Liver (tissue), 8 donors: ENCODE measurements at regions not wholly inside any gene's neighbourhood (a gene's known extent, or its start where the extent isn't known, plus 50 kb on each side); places are given as distances from the start of the nearest gene placed in this dataset.
"Not testable (repeated sequence)": the region's sequence is repeated elsewhere in the genome, so short reads cannot be mapped to it uniquely, and the experiment has no call there.

Experiments
- DNase-seq: peaks from one replicate; pipeline ENCODE4 v3.0.0-alpha.2; 2017; ENCODE audit warnings: low spot score
- H3K27ac ChIP-seq, 2 donors: one replicate each; pipeline ENCODE4 v1.7.0; 2013; ENCODE audit warnings: inconsistent platforms in 2 of 2, low read length in 2 of 2, control low read depth in 1 of 2, low read depth in 1 of 2, mild to moderate bottlenecking in 1 of 2
- H3K27me3 ChIP-seq, 4 donors: one replicate each; pipeline versions ENCODE4 v1.6.1 to v1.7.0; 2013; ENCODE audit warnings: low read length in 3 of 4, inconsistent platforms in 1 of 4, mild to moderate bottlenecking in 1 of 4, moderate library complexity in 1 of 4; ENCODE audit not compliant: control insufficient read depth in 4 of 4, insufficient read depth in 4 of 4
- H3K36me3 ChIP-seq, 4 donors: one replicate each; pipeline versions ENCODE4 v1.6.1 to v1.7.0; 2013; ENCODE audit warnings: low read length in 3 of 4, mild to moderate bottlenecking in 3 of 4, low read depth in 1 of 4, moderate library complexity in 1 of 4; ENCODE audit not compliant: control insufficient read depth in 4 of 4, insufficient read depth in 3 of 4
- H3K4me1 ChIP-seq, 4 donors: one replicate each; pipeline versions ENCODE4 v1.6.1 to v1.7.0; 2013; ENCODE audit warnings: low read length in 3 of 4, mild to moderate bottlenecking in 3 of 4, moderate library complexity in 1 of 4; ENCODE audit not compliant: control insufficient read depth in 4 of 4, insufficient read depth in 4 of 4
- H3K4me3 ChIP-seq, 3 donors: one replicate each; pipeline versions ENCODE4 v1.6.1 to v1.7.0; 2013; ENCODE audit warnings: low read length in 3 of 3, control low read depth in 1 of 3, low read depth in 1 of 3, mild to moderate bottlenecking in 1 of 3
- H3K9ac ChIP-seq, 2 donors: one replicate each; pipeline ENCODE4 v1.7.0; 2013; ENCODE audit warnings: low read length in 2 of 2, mild to moderate bottlenecking in 2 of 2, moderate library complexity in 2 of 2, control low read depth in 1 of 2, low read depth in 1 of 2
- H3K9me3 ChIP-seq, 4 donors: one replicate each; pipeline versions ENCODE4 v1.6.1 to v1.7.0; 2013; ENCODE audit warnings: low read length in 3 of 4; ENCODE audit not compliant: control insufficient read depth in 4 of 4
- EGR1 ChIP-seq, 2 donors: IDR thresholded peaks; 2 replicates each; pipeline ENCODE4 v1.6.1; 2016 to 2018; ENCODE audit warnings: antibody characterized with exemption in 2 of 2, low read depth in 2 of 2
- FOXA1 ChIP-seq: IDR thresholded peaks from 2 replicates; pipeline ENCODE4 v1.6.1; 2016; ENCODE audit warnings: antibody characterized with exemption
- FOXA2 ChIP-seq: IDR thresholded peaks from 2 replicates; pipeline ENCODE4 v1.6.1; 2016; ENCODE audit warnings: antibody characterized with exemption
- HNF4A ChIP-seq, 2 donors: conservative IDR thresholded peaks; 2 replicates each; pipeline ENCODE4 v1.6.1; 2016; ENCODE audit warnings: antibody characterized with exemption in 2 of 2, mild to moderate bottlenecking in 2 of 2
- HNF4G ChIP-seq: IDR thresholded peaks from 2 replicates; pipeline ENCODE4 v1.6.1; 2016; ENCODE audit warnings: antibody characterized with exemption
- JUND ChIP-seq, 2 donors: IDR thresholded peaks; 2 replicates each; pipeline ENCODE4 v1.6.1; 2016; ENCODE audit warnings: antibody characterized with exemption in 2 of 2
- NR2F2 ChIP-seq: IDR thresholded peaks from 2 replicates; pipeline ENCODE4 v1.6.1; 2016; ENCODE audit warnings: antibody characterized with exemption
- RAD21 ChIP-seq, 2 donors: IDR thresholded peaks; 2 replicates each; pipeline ENCODE4 v1.6.1; 2016; ENCODE audit warnings: antibody characterized with exemption in 2 of 2, mild to moderate bottlenecking in 2 of 2
- RXRA ChIP-seq, 2 donors: IDR thresholded peaks; 2 replicates each; pipeline ENCODE4 v1.6.1; 2017 to 2018; ENCODE audit warnings: antibody characterized with exemption in 2 of 2, mild to moderate bottlenecking in 1 of 2
- SP1 ChIP-seq: IDR thresholded peaks from 2 replicates; pipeline ENCODE4 v1.6.1; 2018; ENCODE audit warnings: antibody characterized with exemption, mild to moderate bottlenecking
- WGBS: extraction: QIAGEN DNeasy Blood & Tissue Kit; methylation state at CpG from one replicate; pipeline ENCODE4 v1.1.7; 2013; 5-methylcytosine and 5-hydroxymethylcytosine counted together
- TF ChIP-seq, protein P1 (sequence below): fragments of 150-350 bp; IDR thresholded peaks from 2 replicates; pipeline ENCODE4 v1.5.1; 2017; ENCODE audit warnings: improper control_type of control experiment, low read depth, low read length; ENCODE audit not compliant: missing input control
- TF ChIP-seq, protein P2 (sequence below): IDR thresholded peaks from 2 replicates; pipeline ENCODE4 v1.6.1; 2016; ENCODE audit warnings: antibody characterized with exemption, mild to moderate bottlenecking
- TF ChIP-seq, protein P3 (sequence below): IDR thresholded peaks from 2 replicates; pipeline ENCODE4 v1.6.1; 2016; ENCODE audit warnings: antibody characterized with exemption
- donor health status: healthy.
- donor health status: healthy.
- donor health status: healthy.
- donor health status: healthy.
- donor health status: healthy.

DNA sequence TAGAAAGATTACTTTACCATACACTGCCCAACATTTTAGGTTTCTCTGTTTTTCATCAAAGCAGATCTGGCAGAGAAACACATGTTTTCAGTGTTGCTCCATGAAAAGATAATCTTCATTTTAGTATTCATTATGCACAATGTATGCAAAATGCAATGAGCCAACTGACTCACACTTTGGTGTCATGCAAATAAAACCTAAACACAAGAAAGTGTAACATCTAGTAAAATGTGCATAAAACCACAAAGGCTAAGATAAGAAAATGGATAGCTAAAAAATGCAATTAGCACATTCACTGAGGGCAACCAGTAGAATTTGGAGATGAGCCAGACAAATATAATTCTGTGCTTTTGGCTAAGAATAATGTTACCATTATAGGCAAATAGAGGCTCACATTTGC, 203.5 kb upstream of the UBE2E3 start (continued):
- TF ChIP-seq FOXA1 (no peak), RAD21 (IDR thresholded peaks at IDR 0.05) (no peak), RXRA (IDR thresholded peaks at IDR 0.05) (no peak)

DNA sequence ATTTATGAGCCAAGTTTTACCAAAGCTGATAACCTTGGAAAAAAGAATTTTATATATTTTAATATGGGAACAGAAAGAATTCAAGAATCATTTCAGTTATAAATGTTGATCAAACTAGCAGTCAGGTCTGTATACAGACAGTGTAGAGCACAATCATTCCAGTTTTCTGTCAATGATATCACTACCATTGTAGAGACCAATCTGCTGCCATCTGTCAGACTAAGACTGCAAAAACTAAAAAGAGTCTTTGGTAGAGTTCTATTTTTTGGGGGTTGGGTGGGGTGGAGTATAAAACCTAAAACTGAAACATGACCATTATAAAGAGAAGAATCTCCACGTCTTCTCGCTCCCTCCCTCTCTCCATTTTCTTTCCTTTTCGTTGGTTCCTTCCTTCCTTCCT, 204.7 kb upstream of the UBE2E3 start:
- Histone ChIP-seq H3K9ac (no peak overlapping the region), H3K27ac (no peak overlapping the region), H3K9me3 (no peaks in the 10 kb centered on the region), H3K36me3 (no peaks in the 10 kb centered on the region), H3K27me3 (no peaks in the 10 kb centered on the region), H3K4me1 (no peaks in the 10 kb centered on the region), H3K4me3 (no peak overlapping the region)
- no peak for DNase-seq
- 84% methylated on average over 3 of the region's 3 CpGs for WGBS
- TF ChIP-seq, protein P1, sequence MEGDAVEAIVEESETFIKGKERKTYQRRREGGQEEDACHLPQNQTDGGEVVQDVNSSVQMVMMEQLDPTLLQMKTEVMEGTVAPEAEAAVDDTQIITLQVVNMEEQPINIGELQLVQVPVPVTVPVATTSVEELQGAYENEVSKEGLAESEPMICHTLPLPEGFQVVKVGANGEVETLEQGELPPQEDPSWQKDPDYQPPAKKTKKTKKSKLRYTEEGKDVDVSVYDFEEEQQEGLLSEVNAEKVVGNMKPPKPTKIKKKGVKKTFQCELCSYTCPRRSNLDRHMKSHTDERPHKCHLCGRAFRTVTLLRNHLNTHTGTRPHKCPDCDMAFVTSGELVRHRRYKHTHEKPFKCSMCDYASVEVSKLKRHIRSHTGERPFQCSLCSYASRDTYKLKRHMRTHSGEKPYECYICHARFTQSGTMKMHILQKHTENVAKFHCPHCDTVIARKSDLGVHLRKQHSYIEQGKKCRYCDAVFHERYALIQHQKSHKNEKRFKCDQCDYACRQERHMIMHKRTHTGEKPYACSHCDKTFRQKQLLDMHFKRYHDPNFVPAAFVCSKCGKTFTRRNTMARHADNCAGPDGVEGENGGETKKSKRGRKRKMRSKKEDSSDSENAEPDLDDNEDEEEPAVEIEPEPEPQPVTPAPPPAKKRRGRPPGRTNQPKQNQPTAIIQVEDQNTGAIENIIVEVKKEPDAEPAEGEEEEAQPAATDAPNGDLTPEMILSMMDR = no peak
- TF ChIP-seq RXRA (IDR thresholded peaks at IDR 0.05) (no peak), HNF4G (no peak), FOXA2 (no peak), JUND (IDR thresholded peaks at IDR 0.05) (no peak), EGR1 (IDR thresholded peaks at IDR 0.05; ENCODE audit: low read depth in 2 of 2) (no peak), HNF4A (conservative IDR thresholded peaks at IDR 0.05) (no peak), NR2F2 (no peak), SP1 (no peak)
- TF ChIP-seq, protein P2, sequence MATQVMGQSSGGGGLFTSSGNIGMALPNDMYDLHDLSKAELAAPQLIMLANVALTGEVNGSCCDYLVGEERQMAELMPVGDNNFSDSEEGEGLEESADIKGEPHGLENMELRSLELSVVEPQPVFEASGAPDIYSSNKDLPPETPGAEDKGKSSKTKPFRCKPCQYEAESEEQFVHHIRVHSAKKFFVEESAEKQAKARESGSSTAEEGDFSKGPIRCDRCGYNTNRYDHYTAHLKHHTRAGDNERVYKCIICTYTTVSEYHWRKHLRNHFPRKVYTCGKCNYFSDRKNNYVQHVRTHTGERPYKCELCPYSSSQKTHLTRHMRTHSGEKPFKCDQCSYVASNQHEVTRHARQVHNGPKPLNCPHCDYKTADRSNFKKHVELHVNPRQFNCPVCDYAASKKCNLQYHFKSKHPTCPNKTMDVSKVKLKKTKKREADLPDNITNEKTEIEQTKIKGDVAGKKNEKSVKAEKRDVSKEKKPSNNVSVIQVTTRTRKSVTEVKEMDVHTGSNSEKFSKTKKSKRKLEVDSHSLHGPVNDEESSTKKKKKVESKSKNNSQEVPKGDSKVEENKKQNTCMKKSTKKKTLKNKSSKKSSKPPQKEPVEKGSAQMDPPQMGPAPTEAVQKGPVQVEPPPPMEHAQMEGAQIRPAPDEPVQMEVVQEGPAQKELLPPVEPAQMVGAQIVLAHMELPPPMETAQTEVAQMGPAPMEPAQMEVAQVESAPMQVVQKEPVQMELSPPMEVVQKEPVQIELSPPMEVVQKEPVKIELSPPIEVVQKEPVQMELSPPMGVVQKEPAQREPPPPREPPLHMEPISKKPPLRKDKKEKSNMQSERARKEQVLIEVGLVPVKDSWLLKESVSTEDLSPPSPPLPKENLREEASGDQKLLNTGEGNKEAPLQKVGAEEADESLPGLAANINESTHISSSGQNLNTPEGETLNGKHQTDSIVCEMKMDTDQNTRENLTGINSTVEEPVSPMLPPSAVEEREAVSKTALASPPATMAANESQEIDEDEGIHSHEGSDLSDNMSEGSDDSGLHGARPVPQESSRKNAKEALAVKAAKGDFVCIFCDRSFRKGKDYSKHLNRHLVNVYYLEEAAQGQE = no peak
- TF ChIP-seq, protein P3, sequence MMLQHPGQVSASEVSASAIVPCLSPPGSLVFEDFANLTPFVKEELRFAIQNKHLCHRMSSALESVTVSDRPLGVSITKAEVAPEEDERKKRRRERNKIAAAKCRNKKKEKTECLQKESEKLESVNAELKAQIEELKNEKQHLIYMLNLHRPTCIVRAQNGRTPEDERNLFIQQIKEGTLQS = no peak

DNA sequence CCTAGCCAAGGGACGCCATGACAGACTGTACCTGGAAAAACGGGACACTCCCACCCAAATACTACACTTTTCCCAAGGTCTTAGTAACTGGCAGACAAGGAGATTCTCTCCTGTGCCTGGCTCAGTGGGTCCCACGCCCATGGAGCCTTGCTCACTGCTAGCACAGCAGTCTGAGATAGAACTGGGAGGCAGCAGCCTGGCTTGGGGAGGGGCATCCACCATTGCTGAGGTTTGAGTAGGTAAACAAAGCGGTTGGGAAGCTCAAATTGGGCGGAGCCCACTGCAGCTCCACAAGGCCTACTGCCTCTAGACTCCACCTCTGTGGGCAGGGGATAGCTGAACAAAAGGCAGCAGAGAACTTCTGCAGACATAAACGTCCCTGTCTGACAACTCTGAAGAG, 215.1 kb upstream of the UBE2E3 start:
- WGBS = 86% methylated on average over 6 of the region's 6 CpGs
- DNase-seq = not testable (repeated sequence)

More for the DNA sequence above, 215.1 kb upstream of the UBE2E3 start:
- H3K9ac ChIP-seq, H3K9me3 ChIP-seq, H3K27ac ChIP-seq, H3K4me1 ChIP-seq, H3K4me3 ChIP-seq, H3K36me3 ChIP-seq, H3K27me3 ChIP-seq: not testable (repeated sequence)
